Neural progenitor cell (in vitro differentiated cells): ENCODE measurements at regions not wholly inside any gene's neighbourhood (a gene's known extent, or its start where the extent isn't known, plus 50 kb on each side); places are given as distances from the start of the nearest gene placed in this dataset.

Source experiments
- EZH2 ChIP-seq: fragments of 200-600 bp; sonication (generic); IDR thresholded peaks from 2 replicates; pipeline ENCODE4 v1.6.1; 2017; ENCODE audit warnings: antibody characterized with exemption, mild to moderate bottlenecking, moderate library complexity
- EZH2phosphoT487 ChIP-seq: fragments of 200-600 bp; sonication (generic); IDR thresholded peaks from 2 replicates; pipeline ENCODE4 v1.6.1; 2017; ENCODE audit warnings: antibody characterized with exemption
- TF ChIP-seq, protein P1 (sequence below): fragments of 200-600 bp; sonication (generic); IDR thresholded peaks from 2 replicates; pipeline ENCODE4 v1.5.1; 2017; ENCODE audit warnings: antibody characterized with exemption, mild to moderate bottlenecking

GRCh38 chr10:4684434-4684833 lies 141.6 kb upstream of the AKR1E2 start:
- TF ChIP-seq, protein P1, sequence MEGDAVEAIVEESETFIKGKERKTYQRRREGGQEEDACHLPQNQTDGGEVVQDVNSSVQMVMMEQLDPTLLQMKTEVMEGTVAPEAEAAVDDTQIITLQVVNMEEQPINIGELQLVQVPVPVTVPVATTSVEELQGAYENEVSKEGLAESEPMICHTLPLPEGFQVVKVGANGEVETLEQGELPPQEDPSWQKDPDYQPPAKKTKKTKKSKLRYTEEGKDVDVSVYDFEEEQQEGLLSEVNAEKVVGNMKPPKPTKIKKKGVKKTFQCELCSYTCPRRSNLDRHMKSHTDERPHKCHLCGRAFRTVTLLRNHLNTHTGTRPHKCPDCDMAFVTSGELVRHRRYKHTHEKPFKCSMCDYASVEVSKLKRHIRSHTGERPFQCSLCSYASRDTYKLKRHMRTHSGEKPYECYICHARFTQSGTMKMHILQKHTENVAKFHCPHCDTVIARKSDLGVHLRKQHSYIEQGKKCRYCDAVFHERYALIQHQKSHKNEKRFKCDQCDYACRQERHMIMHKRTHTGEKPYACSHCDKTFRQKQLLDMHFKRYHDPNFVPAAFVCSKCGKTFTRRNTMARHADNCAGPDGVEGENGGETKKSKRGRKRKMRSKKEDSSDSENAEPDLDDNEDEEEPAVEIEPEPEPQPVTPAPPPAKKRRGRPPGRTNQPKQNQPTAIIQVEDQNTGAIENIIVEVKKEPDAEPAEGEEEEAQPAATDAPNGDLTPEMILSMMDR: no peak
- TF ChIP-seq EZH2 (no peak), EZH2phosphoT487 (no peak)
